Dermis microvascular lymphatic vessel endothelial cell (primary cell): ENCODE measurements at regions not wholly inside any gene's neighbourhood (a gene's known extent, or its start where the extent isn't known, plus 50 kb on each side); places are given as distances from the start of the nearest gene placed in this dataset.

ENCODE experiments used
- DNase-seq, 2 donors: peaks; one replicate each; pipeline versions ENCODE4 v3.0.0 to v3.0.0-alpha.2; 2010; ENCODE audit warnings: low read depth in 2 of 2

GRCh38 chr14:100658181-100658886, 68.4 kb upstream of the DLK1 start:
- DNase-seq = no peak

DNA sequence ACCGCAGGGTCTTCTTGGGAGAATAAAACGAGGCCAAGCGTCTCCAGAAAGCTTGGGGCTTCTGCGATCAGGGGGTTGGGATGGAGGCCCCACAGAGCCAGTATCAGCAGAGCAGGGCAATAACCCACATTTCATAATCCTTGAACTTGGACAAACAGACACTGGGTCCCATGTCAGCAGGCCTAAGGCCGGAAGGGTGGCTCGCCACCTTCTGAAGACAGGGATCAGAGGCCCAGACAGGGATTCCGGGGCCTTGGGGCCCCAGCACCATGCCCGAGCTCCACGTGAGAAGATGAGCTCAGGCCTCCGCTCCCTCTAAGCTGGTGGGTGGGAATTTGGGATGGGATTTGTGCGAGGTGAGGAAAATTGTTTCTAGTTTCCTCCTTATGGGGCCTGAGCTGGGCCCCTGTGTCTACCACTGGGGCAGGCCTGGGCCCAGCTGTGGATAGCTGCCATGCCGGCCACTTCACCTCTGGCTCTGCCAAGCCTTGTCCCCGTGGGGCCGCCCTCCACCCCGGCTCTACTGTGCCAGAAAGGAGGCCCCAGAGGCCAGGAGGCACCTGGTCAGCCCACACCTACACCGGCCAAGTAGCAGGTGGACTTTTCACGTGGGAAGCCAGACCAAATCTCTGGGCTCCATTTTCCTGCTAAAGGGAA, 67.2 kb upstream of the DLK1 start:
- DNase-seq = no peak

- no peak for DNase-seq
These were observed 66.2 kb upstream of the DLK1 start for GRCh38 chr14:100660498-100660881.

DNA sequence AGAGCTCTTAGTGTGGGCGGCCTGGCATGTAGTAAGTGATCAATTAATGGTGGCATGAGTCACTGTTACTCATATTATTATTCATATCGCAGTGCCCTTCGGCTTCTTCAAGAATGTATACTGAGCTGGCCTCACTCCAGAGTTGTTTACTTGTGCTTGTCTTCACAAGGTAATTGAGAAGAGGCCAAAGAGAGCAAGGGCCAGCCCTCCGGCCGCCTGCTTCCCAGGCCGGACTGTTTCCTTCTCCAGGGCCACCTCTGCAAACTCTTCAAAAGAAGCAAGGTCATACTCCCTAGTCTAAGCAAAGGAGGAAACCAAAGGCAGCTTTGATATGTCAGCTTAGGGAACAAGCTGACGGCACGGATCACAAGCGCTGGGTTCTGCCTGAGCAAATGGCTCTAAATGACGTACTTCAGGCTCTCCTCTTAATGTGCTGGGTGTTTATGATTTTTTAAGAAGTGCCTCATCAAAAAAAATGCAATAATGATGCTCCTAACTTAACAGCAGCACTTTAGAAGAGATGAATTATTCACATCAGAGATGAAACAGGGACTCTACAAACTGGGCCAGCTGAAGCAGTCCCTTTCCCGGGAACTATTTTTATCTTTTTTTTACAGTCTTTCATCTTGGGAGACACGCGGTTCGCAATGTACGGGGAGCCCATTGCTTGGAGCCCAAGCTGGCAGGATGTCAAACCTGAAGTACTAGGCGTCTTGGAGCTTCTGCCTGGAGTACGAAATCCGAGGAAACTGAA, 65.6 kb upstream of the DLK1 start:
- no peak for DNase-seq

DNA sequence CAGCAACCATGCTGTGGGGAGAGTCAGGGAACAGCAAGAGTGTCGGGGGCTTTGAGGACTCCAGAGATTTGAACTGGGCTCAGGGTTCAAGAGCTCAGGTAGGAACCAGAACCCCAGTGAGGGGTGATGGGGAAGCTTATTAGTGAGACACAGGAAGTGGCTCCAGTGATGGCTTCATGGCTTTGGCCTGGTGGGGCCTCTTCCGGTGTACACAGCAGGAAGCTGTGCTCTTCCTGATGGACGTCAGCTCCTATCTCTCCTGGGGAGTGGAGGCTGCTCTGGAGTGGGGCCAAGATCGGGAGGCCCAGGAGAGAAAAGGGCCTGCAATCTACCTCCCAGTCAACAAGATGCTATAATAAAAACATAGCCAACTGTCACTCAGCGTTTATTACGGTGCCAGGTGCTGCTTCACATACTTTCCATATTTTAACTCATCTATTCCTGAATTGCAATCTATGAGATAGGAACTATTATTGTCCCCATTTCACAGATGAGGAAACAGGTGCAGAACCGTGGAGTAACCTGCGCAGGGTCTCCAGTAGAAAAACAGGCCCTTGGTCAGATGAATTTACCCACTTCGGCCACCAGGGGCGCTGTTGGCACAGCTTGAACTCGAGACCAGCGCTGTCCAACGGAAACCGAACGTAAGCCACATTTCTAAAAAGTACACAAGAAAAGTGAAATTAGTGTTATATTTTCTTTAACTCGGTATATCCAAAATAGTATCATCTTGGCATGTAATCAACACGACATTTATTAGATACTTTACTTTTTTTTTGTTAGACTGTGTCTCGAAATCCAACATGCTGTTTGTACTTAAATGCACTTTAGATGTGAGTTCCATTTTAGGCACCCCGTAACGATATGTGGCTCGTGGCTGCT, 63.6 kb upstream of the DLK1 start:
- peak; percentile 66 to 79 for DNase-seq

GRCh38 chr14:100663761-100664052, 63.0 kb upstream of the DLK1 start:
- no peak for DNase-seq

DNA sequence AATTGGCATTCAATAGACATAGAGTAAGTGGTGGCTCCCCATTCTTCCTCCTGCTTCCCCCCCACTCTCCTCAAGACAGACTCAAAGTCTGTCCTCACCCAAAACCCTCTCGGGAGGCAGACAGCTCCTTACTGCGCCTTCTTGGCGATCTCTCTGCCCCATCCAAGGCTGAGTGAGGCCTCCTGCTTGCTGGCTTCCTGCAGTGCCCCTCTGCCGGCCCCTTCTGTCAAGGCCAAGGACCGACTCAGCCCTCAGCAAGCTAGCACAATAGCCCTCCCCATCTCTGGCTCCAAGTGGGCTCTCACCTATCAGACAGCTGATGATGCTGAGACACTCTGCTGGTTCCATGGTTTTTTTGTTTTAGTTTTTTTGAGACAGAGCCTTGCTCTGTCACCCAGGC, 62.5 kb upstream of the DLK1 start:
- no peak for DNase-seq

DNA sequence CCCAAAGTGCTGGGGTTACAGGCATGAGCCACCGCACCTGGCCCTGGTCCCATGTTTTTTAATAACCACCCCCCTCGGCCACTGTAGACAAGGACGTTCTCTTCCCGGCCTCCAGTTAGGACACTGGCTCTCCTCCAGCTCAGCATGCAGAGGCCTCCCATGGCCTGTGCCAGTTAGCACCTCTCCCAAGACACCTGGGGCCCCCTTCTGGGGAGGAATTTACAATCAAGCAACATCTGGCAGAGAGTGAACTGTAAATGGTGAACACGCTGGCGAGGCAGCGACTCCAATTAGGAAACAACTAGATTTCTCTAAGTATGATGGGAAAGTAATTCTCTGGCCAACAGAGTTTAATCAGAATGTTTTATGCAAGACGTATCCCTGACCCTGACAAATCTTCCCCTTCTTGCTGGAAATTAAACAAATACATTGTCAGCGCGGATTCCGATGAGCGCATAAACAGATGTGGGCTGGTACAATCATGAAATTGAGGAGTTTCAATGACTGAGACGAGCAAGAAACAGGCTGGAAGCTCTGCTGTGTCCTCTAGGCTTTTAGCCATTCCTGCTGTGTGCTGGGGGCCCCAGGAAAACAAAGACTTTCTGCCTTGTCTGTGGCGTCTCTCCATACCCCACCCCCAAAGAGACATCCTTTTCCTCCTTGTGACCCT, 61.7 kb upstream of the DLK1 start:
- DNase-seq = no peak

- no peak for DNase-seq
These were observed 61.1 kb upstream of the DLK1 start for GRCh38 chr14:100665511-100666032.

DNA sequence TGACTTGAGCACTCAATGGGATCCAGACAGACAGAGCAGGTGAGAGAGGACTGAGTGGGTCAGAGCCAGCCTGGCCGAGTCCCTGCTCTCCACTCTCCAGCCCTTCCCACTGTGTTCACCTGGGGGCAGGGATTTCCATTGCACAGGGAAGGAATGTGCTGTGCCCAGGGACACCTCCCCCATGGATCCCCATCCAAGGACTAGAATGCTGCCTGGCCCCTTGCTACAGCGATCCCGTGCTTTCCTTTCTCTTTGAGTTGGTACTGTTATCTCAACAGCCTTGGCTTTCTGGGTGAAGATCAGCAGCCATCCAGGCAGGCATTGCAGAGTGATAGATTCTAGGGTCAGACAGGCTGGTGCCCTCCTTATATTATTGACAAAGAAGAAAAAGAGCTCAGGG, 60.3 kb upstream of the DLK1 start:
- DNase-seq = no peak

DNA sequence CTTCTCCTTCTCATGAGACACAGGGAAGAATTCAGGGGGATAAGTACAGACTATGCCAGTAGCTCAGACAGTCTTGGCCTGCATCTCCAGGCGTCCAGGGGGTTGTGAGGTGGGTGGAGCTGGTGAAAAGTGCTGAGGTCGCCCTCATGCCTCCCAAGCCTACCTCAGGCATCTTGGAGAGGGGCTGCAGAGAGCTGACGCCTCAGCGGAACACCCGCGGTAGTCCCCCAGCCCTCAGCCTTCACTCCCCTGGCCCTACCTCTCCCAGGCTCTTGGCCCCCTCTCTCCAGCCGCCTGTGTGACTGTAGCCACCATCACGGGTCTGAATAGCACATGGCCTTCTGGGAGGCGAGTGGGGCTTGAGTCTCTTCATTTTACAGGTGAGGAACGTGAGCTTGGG, 59.8 kb upstream of the DLK1 start:
- no peak for DNase-seq

DNA sequence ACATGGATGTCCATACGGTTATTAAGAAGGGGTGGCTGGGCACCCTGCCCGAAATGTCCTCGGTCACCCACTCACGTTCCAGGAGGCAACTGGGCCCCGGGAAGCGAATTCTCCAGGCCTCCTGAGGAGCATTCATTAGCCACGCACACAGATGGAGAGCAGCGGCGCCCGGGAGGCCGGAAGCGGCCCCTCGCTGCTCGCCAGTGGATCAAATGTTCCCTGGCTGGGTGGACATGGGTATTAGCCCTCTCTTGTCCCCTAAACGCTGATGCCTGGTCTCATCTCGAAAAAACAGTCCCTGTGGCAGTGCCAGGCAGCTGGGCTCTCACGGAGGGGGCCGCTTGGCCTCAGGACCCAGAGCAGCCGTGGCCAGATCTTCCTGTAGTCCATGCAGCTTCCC, 59.0 kb upstream of the DLK1 start:
- no peak for DNase-seq

- no peak for DNase-seq
These were observed 58.3 kb upstream of the DLK1 start for GRCh38 chr14:100668352-100668751.

- no peak for DNase-seq
These were observed 57.7 kb upstream of the DLK1 start for GRCh38 chr14:100669011-100669412.

DNA sequence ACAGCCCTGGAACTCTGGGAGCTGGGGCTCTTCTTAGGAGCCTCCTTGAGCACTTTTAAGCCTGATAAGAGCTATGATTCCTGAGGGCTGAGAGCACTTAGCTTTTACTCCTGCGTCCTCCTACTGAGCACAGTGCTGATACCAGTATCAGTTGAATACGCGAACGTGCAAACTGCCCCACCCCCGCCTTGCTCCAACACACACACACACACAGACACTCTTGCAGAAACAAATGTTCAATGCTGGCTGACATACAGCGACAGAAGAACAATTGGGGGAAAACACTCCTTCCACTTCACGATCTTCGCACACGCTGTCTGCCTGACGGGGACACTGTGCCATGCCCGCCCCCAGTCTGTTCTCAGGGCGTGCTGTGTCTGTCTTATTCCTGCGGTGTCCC, 57.2 kb upstream of the DLK1 start:
- DNase-seq = no peak

DNA sequence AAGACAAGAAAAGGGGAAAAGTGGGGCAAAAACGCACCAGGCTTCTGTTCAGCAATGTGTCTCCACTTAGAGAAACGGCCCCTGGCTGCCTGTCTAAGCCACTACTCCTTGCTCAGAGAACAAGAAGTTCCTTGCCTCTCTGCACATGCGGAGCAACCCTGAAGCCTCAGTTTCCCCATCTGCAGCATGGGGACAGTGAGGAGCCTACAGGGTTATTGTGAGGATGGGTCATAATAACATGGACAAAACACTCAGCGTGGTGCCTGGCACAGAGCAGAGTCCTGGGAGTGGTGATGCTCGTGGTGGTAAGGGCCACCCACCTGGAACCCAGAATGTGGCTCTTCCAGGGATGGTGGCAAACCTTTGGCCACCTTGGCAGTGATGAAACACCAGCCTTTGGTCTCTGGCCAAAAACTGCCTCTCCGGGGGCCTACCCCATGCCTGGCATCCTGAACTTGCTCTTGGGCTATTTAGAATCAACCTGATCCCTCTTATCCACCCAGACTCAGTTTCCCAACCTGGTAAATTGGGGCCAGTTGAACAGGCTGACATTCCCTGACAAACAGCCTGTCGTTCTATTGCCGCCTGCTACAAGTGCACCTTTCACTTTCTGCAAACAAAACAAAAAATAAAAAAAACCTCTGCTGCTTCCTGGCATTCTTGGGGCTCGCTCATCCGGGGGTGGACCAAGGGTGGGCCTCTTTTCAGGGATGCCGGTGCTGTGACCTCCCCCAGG, 56.5 kb upstream of the DLK1 start:
- no peak for DNase-seq

DNA sequence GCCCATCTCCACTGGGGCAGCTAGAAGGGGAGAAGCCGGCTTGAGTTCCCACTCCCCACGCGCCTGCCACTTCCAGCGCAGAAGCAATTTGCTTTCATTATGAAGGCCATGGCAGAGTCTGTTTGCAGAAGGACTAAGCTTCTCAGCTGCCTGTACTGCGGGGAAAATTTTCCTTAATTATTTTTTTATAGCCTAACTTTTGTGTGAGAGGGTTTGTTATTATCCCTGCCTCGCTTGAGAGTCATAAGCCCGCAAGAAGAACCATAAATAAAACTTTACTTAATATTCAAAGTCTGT, 56.0 kb upstream of the DLK1 start:
- no peak for DNase-seq

GRCh38 chr14:100671386-100671901, 55.2 kb upstream of the DLK1 start:
- no peak for DNase-seq

GRCh38 chr14:100671906-100672305, 54.8 kb upstream of the DLK1 start:
- DNase-seq = no peak

DNA sequence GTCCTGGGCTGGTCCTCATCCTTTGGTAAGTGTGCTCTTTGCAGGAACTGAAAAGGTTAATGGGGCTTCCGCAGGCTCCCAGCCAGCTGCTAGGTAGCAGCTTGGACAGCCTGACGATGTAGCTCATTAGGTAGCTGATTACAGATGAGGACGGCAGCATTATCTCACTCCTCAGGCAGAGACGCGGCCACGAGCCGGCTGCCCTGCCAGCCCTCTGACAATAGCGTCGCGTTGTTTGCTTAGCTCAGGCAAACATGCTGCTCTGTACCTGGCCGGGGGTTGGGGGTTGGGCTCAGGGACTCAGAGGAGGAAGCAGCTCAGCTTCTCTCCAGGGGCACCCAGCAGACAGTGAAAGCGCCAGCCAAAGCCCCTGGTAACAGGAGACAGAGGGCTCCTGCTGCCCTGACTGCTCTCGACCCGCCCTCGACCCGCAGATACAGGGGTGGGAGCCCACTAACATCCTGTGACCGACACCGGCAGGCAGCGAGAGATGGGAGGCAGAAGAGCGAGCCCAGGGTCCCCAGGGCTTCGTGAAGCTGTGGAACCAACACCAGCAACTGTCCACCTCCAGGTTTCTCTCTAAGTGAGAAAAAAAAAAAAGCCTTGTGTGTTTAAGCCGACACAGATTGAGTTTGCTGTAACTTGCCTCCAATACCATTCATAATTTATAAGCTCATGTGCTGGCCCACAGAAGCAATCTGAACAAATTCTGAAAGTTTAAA, 53.4 kb upstream of the DLK1 start:
- DNase-seq = no peak
